ENCODE measurements at regions not wholly inside any gene's neighbourhood (a gene's known extent, or its start where the extent isn't known, plus 50 kb on each side); places are given as distances from the start of the nearest gene placed in this dataset.

DNA sequence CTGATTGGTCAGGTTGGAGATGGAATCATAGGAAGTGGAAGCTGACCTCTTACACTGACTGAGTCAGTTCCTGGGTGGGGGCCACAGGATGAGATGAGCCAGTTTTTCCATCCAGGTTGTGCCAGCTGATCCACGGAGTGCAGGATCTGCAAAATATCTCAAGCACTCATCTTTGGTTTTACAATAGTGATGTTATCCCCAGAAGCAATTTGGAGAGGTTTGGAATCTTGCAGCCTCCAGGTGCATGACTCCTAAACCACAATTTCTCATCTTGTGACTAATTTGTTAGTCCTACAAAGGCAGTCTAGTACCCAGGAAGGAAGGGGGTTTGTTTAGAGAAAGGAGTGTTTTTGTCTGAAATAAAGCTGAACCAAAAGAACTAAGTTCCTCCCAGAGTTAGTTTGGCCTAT is 212.8 kb downstream of the SLITRK6 start:
- TF ChIP-seq CTCF (IDR thresholded peaks at IDR 0.05; ENCODE audit: low read depth, low read length): no peak
- no peak for TF ChIP-seq EZH2phosphoT487 (IDR thresholded peaks at IDR 0.05; ENCODE audit: low read depth)
